ENCODE measurements at regions not wholly inside any gene's neighbourhood (a gene's known extent, or its start where the extent isn't known, plus 50 kb on each side); places are given as distances from the start of the nearest gene placed in this dataset.

DNA sequence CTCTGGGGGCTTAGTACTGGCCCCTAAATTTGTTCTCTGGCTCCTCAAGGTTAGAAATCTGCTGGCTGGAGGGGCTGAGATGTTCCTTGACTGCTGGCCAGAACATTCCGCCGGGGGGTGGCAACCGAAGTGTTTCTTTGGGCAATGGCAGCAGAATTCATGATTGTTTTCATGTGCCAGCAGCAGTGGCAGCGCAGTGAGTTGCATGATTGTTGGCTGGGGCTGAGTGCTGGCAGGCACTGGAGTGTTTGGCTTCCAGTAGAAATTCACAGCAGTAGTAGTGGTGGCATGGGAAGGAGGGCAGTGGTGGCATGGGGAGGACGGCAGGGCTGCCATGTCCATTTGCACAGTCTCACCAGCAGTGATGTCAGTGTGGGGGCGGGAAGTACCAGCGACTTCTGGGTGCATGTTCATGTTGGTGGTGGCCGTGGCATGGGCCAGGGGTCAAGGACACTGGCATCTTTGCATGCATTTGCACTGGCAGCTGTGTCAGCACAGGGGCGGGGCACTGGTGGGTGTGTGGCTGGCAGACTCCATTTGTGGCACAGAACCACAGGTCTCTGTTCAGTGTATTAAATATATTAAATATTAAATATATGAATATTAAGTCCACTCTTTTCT lies 130.6 kb upstream of the CDH7 start:
- ATAC-seq (ENCODE audit: insufficient read depth, low read depth) (no peak), DNase-seq (no peak)

DNA sequence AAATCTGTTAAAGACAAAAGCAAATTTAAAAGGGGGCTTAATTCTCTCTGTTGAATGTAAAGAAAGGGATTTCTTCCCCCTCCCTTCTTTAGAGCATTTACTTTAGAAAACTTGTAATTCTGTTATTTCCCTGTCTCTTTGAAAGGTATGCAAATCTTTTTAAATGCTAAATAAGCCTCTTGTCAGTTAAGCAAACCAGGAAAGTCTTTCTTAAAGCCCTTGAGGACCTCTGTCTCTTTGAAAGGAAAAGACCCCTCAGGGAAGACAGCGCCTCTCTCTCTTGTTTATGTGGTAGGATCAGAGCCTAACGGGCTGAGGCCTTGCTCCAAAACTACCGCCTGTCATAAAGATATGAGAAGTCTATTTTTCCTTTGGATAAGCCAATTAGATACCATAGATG lies 139.9 kb upstream of the CDH7 start:
- no peak overlapping the region for H3K4me2 ChIP-seq (ENCODE audit: insufficient read depth, low read length)
- H3K36me3 ChIP-seq (ENCODE audit: insufficient read depth, low read length): no peaks in the 10 kb centered on the region
- H3K79me2 ChIP-seq (ENCODE audit: insufficient read depth, low read length): no peaks in the 10 kb centered on the region
- no peaks in the 10 kb centered on the region for H3K27me3 ChIP-seq (ENCODE audit: insufficient read depth, low read length, poor library complexity)
- ATAC-seq (ENCODE audit: insufficient read depth, low read depth) (no peak), DNase-seq (no peak)
- no peaks in the 10 kb centered on the region for H3K4me1 ChIP-seq (ENCODE audit: insufficient read depth, low read length)
- no peaks in the 10 kb centered on the region for H4K20me1 ChIP-seq (ENCODE audit: insufficient read depth, low read length)
- H3K9ac ChIP-seq (ENCODE audit: low read depth, low read length): no peak overlapping the region
- H3K9me3 ChIP-seq (ENCODE audit: insufficient read depth, low read length, severe bottlenecking): no peaks in the 10 kb centered on the region
- no peak overlapping the region for H3K4me3 ChIP-seq (ENCODE audit: low read depth in 1 of 2, low read length in 2 of 2)
- no peak overlapping the region for H2AFZ ChIP-seq (ENCODE audit: low read depth, low read length)
- H3K27ac ChIP-seq (ENCODE audit: low read length): no peak overlapping the region
- TF ChIP-seq EZH2 (IDR thresholded peaks at IDR 0.05; ENCODE audit: borderline replicate concordance, low read depth, low read length, severe bottlenecking): no peak
- TF ChIP-seq, protein P1, sequence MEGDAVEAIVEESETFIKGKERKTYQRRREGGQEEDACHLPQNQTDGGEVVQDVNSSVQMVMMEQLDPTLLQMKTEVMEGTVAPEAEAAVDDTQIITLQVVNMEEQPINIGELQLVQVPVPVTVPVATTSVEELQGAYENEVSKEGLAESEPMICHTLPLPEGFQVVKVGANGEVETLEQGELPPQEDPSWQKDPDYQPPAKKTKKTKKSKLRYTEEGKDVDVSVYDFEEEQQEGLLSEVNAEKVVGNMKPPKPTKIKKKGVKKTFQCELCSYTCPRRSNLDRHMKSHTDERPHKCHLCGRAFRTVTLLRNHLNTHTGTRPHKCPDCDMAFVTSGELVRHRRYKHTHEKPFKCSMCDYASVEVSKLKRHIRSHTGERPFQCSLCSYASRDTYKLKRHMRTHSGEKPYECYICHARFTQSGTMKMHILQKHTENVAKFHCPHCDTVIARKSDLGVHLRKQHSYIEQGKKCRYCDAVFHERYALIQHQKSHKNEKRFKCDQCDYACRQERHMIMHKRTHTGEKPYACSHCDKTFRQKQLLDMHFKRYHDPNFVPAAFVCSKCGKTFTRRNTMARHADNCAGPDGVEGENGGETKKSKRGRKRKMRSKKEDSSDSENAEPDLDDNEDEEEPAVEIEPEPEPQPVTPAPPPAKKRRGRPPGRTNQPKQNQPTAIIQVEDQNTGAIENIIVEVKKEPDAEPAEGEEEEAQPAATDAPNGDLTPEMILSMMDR (IDR thresholded peaks at IDR 0.05; ENCODE audit: borderline replicate concordance, extremely low read depth, low read length, poor library complexity, severe bottlenecking): no peak

More for the DNA sequence above, 130.6 kb upstream of the CDH7 start:
- no peaks in the 10 kb centered on the region for H3K9me3 ChIP-seq (ENCODE audit: insufficient read depth, low read length, severe bottlenecking)
- TF ChIP-seq EZH2 (IDR thresholded peaks at IDR 0.05; ENCODE audit: borderline replicate concordance, low read depth, low read length, severe bottlenecking): no peak
- TF ChIP-seq, protein P1 (IDR thresholded peaks at IDR 0.05; ENCODE audit: borderline replicate concordance, extremely low read depth, low read length, poor library complexity, severe bottlenecking): no peak
- no peaks in the 10 kb centered on the region for H4K20me1 ChIP-seq (ENCODE audit: insufficient read depth, low read length)
- H3K27ac ChIP-seq (ENCODE audit: low read length): no peak overlapping the region
- H3K79me2 ChIP-seq (ENCODE audit: insufficient read depth, low read length): no peaks in the 10 kb centered on the region
- no peak overlapping the region for H2AFZ ChIP-seq (ENCODE audit: low read depth, low read length)
- H3K4me1 ChIP-seq (ENCODE audit: insufficient read depth, low read length): no peaks in the 10 kb centered on the region
- H3K4me3 ChIP-seq (ENCODE audit: low read depth in 1 of 2, low read length in 2 of 2): no peak overlapping the region
- no peaks in the 10 kb centered on the region for H3K27me3 ChIP-seq (ENCODE audit: insufficient read depth, low read length, poor library complexity)
- H3K36me3 ChIP-seq (ENCODE audit: insufficient read depth, low read length): no peaks in the 10 kb centered on the region
- H3K9ac ChIP-seq (ENCODE audit: low read depth, low read length): no peak overlapping the region
- H3K4me2 ChIP-seq (ENCODE audit: insufficient read depth, low read length): no peak overlapping the region

DNA sequence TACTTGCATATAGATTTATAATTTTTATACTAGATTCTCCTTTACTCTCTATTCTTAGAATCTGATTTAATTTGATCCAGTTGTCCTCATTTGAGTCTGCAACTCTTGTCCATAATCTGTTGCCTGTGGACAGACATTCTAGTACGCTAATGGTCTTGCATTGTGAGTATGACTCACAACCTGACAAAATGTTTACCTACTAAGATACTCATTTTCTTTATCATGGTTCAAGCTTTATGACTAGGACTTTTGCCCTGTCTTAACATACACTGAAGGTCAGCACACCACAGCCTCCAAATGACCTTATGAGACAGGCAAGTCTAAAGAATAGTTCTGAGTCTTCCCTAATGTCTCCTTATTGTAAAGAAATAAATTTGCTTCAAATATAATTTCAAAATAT lies 142.3 kb upstream of the CDH7 start:
- Histone ChIP-seq H3K79me2 (ENCODE audit: insufficient read depth, low read length) (no peaks in the 10 kb centered on the region), H4K20me1 (ENCODE audit: insufficient read depth, low read length) (no peaks in the 10 kb centered on the region), H3K36me3 (ENCODE audit: insufficient read depth, low read length) (no peaks in the 10 kb centered on the region), H3K27ac (ENCODE audit: low read length) (no peak overlapping the region), H3K27me3 (ENCODE audit: insufficient read depth, low read length, poor library complexity) (no peaks in the 10 kb centered on the region), H3K9me3 (ENCODE audit: insufficient read depth, low read length, severe bottlenecking) (no peaks in the 10 kb centered on the region), H2AFZ (ENCODE audit: low read depth, low read length) (no peak overlapping the region), H3K4me3 (ENCODE audit: low read depth in 1 of 2, low read length in 2 of 2) (no peak overlapping the region), H3K4me2 (ENCODE audit: insufficient read depth, low read length) (no peak overlapping the region), H3K4me1 (ENCODE audit: insufficient read depth, low read length) (no peaks in the 10 kb centered on the region), H3K9ac (ENCODE audit: low read depth, low read length) (no peak overlapping the region)
- DNase-seq (no peak), ATAC-seq (ENCODE audit: insufficient read depth, low read depth) (no peak)
- TF ChIP-seq EZH2 (IDR thresholded peaks at IDR 0.05; ENCODE audit: borderline replicate concordance, low read depth, low read length, severe bottlenecking): no peak
- TF ChIP-seq, protein P1 (IDR thresholded peaks at IDR 0.05; ENCODE audit: borderline replicate concordance, extremely low read depth, low read length, poor library complexity, severe bottlenecking): no peak

All from DND-41 (cell line).